HepG2 (cell line): ENCODE measurements at regions not wholly inside any gene's neighbourhood (a gene's known extent, or its start where the extent isn't known, plus 50 kb on each side); places are given as distances from the start of the nearest gene placed in this dataset.

Experiments
- RFX5 ChIP-seq: IDR thresholded peaks from 2 replicates; pipeline ENCODE4 v1.6.1; 2011; ENCODE audit warnings: low read depth, low read length, improper control_type of control experiment
- TAF15 ChIP-seq: fragments of 200-400 bp; formaldehyde crosslinking; IDR thresholded peaks from one replicate; pipeline ENCODE4 v1.6.1; 2018; ENCODE audit warnings: mild to moderate bottlenecking, low read depth, low read length; ENCODE audit not compliant: poor library complexity, severe bottlenecking
- TF ChIP-seq, protein P1 (sequence below), 2 experiments: sonication (generic) in 1 of 2; formaldehyde crosslinking in 1 of 2; IDR thresholded peaks; 2 replicates each; pipeline versions ENCODE4 v1.5.1 to v1.6.1; 2011 to 2020; ENCODE audit warnings: borderline replicate concordance in 1 of 2, low read depth in 1 of 2, low read length in 1 of 2, mild to moderate bottlenecking in 1 of 2, missing genetic modification reagents in 1 of 2, moderate library complexity in 1 of 2
- TF ChIP-seq, protein P2 (sequence below): sonication (generic); formaldehyde crosslinking; IDR thresholded peaks from 2 replicates; pipeline ENCODE4 v1.8.0; 2022; ENCODE audit warnings: missing genetic modification reagents, mild to moderate bottlenecking, borderline replicate concordance

DNA sequence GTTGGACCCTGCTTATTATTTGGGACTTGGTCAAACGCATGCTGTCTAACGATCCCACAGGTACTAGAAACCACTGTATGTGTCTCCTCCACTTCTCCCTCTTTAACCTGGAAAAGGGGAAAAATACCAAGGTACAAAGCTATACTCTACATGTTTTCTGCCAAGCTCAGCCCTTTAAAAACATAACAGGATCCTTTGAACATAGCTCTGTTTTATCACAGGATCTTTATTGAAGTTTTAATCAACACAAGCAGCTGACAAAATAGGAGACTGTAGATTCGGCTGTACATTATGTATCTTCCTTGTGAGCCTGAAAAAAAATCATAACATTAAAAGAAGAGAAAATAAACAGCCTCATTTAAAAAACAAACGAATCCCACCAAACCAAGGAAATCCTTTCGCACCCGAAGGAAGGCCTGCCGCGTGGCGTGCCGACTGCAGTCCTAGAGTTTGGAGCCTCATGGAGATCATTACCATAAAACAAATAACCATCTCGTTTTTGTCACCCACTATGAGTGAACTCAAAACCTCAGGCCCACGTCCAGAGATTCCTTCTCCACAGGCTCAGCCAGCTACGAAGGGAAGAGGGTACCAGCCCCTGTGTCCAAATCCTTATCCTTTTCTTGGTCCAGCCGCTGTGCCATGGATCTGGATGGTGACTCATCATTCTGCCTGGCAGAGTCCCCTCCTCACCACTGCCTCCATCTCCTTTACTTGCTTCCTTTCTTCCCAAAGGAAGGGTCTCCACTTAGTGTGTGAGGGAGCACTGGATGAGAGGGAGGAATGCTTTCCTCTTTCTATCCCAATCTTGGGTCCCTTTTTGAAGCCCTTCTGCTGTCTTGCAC is 651.1 kb downstream of the CCDC171 start:
- TF ChIP-seq, protein P1, sequence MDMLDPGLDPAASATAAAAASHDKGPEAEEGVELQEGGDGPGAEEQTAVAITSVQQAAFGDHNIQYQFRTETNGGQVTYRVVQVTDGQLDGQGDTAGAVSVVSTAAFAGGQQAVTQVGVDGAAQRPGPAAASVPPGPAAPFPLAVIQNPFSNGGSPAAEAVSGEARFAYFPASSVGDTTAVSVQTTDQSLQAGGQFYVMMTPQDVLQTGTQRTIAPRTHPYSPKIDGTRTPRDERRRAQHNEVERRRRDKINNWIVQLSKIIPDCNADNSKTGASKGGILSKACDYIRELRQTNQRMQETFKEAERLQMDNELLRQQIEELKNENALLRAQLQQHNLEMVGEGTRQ (IDR thresholded peaks at IDR 0.05; ENCODE audit: low read depth, low read length): no peak
- TF ChIP-seq, protein P1 (CRISPR knock-in tag; IDR thresholded peaks at IDR 0.05; ENCODE audit: borderline replicate concordance): no peak
- TF ChIP-seq RFX5 (no peak), TAF15 (no peak)
- TF ChIP-seq, protein P2, sequence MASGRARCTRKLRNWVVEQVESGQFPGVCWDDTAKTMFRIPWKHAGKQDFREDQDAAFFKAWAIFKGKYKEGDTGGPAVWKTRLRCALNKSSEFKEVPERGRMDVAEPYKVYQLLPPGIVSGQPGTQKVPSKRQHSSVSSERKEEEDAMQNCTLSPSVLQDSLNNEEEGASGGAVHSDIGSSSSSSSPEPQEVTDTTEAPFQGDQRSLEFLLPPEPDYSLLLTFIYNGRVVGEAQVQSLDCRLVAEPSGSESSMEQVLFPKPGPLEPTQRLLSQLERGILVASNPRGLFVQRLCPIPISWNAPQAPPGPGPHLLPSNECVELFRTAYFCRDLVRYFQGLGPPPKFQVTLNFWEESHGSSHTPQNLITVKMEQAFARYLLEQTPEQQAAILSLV (CRISPR knock-in tag): no peak
